ENCODE measurements at regions not wholly inside any gene's neighbourhood (a gene's known extent, or its start where the extent isn't known, plus 50 kb on each side); places are given as distances from the start of the nearest gene placed in this dataset.
"Not testable (repeated sequence)": the region's sequence is repeated elsewhere in the genome, so short reads cannot be mapped to it uniquely, and the experiment has no call there.

DNA sequence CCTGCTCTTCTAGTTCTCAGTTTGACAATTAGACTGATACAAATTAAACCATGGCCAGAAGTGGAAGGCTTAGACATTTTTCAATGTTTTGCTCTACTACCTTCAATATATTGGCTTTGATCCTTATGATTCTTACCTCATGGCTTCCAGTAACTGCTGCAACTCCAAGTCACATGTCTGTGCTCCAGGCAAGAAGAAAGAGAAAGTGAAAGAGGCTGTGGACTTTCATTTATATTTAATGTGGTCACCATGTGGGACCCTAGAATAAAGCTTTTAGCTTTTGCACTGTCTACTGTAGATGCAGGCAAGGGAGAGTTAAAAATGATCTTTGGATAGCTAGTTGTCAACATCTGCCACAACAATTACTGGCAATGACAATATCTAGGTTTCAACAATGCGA is 214.3 kb upstream of the PDE3A start:
- no peak for DNase-seq

DNA sequence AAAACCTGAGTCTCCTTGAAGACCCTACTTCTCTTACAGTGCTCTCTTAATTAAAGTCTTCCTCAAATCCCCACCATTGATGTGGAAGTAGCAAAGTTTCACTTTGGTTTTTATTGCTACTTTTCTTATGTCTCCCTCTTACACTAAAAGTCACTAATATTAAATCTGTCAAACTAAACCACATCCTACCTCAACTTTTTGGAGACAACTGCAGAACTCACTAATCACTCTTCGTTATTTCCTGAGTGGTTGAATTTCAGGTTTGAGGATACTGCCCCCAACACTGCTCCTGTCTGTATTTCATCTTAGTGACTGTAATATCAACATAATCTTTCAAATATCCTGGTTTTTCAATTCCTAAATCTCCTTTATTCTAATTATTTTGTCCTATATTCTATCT is 213.0 kb upstream of the PDE3A start:
- DNase-seq: no peak

DNA sequence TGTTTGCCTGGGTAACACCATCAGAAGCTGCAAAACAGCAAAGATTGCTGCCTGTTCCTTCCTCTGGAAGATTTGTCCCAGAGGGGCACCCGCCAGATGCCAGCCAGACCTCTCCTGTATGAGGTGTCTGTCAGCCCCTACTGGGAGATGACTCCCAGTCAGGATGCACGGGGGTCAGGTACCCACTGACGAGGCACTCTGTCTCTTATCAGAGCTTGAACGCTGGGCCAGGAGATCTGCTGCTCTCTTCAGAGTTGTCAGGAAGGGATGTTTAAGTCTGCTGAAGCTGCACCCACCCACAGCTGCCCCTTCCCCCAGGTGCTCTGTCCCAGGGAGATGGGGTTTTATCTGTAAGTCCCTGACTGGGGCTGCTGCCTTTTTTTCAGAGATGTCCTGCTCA is 207.4 kb upstream of the PDE3A start:
- DNase-seq: not testable (repeated sequence)

GRCh38 chr12:20174528-20175175 is 193.7 kb upstream of the PDE3A start:
- no peak for DNase-seq

- no peak for DNase-seq
These were observed 192.5 kb upstream of the PDE3A start for GRCh38 chr12:20175704-20176388.

DNA sequence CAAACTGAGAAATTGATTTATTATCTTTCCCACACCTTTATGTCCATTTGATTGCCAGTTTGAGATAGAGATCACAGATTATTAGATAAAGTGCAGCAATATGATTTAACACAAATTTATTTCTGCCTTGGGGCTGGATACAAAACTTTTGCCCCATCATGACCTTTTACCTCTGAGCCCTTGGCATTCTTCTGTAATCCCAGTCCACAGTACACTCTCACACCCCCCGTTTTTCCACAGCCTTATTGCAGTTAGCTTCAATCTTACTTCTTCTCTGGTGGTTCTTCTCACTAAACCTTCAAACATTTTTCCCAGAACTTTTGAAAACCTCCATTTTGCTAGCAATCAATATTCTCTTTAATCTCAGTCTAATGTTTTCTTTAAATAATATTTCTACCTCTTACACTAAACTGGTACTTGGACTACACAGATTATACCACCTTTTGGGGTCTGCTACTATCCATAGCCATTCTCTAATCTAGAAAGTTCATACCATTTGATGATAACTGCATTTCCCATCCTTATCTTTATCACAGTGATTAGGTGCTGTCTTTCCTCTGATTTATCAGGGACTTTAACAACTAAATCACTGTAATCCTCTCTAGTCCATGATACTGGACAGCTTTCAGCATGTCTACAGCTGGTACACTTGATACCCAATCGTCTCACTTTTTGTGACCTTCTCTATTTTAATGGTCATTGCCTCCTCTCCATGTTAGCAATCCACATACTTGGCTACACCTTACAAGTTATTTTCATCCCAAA is 186.7 kb upstream of the PDE3A start:
- DNase-seq: no peak

- DNase-seq: no peak
These were observed 184.8 kb upstream of the PDE3A start for GRCh38 chr12:20183563-20183962.

GRCh38 chr12:20184514-20184913 is 183.8 kb upstream of the PDE3A start:
- DNase-seq: no peak

GRCh38 chr12:20187456-20187855 is 180.9 kb upstream of the PDE3A start:
- DNase-seq: no peak

- DNase-seq: no peak
These were observed 179.2 kb upstream of the PDE3A start for GRCh38 chr12:20188930-20189653.

GRCh38 chr12:20189767-20190166 is 178.6 kb upstream of the PDE3A start:
- DNase-seq: no peak

DNA sequence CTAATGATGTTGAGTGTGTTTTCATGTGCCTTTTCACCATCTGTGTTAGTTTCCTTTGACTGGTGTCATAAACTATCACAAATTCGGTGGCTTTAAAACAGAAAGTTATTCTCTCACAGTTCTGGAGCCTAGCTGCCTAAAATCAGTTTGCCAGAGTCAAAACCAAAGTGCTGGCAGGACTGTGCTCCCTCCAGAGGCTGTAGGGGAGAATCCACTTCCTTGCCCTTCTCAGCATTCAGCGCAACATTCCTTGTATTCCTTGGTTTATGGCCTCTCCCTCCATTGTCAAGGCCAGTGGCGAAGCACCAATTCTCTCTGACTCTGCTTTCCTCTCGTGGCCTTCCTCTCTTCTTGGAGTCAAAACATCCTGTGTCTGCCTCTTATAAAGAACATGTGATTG is 174.2 kb upstream of the PDE3A start:
- no peak for DNase-seq

DNA sequence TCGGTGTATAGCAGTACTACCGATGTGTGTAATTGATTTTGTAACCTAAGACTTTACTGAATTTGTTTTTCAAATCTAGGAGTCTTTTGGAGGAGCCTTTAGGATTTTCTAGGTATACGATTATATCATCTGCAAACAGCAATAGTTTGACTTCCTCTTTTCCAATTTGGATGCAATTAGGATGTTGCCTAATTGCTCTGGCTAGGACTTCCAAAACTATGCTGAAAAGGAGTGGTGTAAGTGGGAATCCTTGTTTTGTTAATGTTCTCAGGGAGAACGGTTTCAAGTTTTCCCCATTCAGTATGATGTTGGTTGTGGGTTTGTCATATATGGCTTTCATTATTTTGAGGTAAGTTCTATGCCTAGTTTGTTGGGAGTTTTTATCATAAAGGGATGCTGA is 171.6 kb upstream of the PDE3A start:
- no peak for DNase-seq

DNA sequence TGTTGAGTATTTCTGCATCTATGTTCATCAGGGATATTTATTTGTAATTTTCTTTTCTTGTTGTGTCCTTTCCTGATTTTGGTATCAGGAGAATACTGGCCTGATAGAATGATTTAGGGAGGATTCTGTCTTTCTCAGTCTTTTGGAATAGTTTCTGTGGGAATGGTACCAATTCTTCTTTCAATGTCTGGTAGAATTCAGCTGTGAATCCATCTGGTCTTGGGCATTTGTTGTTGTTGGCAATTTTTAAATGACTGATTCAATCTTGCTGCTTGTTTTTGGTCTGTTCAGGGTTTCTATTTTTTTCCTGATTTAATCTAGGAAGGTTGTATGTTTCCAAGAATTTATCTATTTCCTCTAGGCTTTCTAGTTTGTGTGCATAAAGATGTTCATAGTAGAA is 170.9 kb upstream of the PDE3A start:
- no peak for DNase-seq

DNA sequence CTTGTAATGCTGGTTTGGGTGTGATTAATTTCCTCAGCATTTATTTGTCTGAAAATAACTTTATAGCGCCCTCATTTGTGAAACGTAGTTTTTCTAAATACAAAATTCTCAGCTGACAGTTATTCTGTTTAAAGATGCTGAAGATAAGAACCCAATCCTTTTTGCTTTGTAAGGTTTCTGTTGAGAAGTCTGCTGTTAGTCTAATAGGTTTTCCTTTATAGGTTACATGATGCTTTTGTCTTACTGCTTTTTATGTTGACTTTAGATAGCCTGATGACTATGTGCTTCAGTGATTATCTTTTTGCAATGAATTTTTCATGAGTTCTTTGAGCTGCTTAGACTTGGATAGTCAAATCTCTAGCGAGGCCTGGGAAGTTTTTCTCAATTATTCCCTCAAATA is 168.6 kb upstream of the PDE3A start:
- no peak for DNase-seq

DNA sequence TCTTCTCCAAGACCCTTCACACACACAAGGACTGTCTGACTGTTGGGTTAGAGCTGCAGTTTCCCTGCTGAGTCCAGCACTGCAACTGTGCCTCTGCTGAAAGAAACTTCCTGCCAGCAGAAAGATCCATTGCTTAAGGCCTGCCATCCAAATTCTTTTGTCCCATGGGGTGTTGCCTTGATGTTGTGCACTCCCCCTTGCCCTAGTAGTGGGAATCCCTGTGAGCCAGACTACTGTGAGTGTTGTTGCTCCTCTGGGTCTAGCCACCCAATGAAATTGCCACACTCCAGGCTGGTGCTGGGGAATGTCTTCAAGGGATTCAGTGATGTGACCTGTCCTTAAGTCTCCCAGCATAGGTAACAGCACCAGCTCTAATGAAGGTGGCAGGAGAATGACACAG is 166.6 kb upstream of the PDE3A start:
- no peak for DNase-seq

DNA sequence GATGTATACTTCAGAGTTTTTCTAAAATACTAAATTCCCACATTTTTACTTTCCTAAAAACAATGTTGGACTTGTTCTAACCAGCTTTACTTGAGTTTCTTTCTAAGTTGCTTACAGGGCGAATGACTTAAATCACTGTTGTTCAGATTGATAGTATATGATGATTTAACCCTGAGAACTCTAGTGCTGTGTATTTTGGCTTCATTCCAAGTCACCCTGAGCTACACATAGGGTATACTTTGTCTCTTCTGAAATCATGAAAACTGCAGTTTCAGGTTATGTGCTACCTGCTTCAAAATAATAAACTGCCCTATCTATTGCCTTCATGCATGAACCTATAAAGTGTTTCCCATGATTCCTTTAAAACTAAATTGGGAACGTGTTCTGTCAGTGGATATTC is 162.5 kb upstream of the PDE3A start:
- no peak for DNase-seq

DNA sequence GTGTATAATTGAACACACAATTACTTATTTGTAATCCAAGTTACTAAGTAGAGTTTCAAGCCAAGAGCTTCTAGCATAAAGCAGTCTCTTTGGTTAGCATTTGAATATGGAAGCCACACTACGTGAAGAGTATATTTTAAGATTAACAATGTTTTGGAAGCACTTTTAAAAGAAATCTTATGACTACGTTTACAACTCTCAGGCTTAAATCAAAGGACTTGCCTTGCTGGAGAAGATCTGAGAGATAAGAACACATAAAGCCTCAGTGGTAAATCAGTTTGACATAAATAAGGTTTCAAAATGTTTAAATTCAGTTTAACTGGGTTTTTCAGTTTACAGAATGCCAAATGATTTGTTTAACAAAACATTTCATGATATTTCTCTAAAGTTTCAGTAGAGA is 161.9 kb upstream of the PDE3A start:
- DNase-seq: no peak

DNA sequence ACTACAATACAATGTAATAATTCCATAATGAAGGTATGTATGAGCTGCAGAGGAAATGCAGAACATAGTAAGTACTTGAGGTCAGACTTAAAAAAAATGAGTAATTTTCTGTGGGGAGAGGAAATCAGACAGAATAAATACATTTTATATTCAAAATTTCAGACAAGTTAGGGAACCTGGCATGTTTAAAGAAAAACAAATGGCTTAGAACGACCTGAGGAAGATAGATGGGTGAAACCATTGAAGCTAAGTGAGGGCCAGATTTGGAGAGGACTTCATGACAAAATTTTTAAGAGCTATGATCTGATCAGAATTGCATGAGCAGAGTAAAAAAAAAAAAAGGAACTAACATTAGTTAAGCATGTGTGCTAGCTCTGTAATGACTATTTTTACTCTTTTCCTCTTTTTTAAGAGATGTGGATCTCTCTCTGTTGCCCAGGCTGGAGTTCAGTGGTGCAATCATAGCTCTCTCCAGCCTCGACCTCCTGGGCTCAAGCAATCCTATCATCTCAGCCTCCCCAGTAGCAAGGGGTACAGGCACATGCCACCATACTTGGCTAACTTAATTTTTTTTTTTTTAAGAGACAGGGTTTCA is 157.6 kb upstream of the PDE3A start:
- DNase-seq: no peak

GRCh38 chr12:20211541-20211940 is 156.8 kb upstream of the PDE3A start:
- DNase-seq: no peak

GRCh38 chr12:20211981-20212421 is 156.3 kb upstream of the PDE3A start:
- no peak for DNase-seq

DNA sequence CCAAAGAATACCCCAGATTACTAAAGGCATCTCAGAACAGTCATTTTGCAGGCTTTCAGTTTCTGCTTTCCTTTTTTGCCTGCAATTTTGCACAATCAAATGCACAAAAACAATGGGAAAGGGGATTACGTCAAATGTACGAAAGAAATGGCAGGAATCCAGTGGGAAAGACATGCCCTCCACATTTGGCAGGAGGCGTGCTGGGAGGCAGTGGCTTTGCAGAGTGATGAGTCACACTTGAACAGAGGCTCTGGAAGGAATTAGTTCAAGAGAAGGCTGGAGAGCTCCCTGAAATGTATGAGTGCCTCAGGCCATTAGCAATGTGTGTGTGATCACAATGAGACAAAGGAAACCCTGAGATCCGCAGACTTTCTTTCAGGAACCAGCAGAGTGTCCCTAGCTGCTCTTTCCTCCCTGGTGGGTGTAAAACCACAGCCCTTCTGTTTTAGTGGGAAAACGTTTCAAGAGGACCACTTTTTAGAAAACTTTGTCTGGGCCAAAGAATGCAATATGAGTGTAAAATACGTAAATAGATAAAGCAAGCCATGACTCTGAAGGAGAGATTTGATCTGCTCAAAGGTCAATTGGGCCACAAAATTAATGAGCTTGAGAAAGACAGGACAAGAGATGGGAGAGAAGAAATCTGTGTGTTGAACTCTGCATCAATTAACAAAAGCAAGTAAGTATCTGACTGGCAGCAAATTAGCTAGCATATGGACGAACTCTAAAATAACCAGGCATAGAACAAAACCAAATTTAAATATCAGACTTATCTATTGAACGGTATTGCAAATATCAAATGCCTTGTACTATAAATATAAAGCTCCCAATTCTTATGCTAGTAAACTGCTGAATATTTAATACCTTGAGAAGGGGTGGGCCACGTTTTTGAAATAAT is 155.4 kb upstream of the PDE3A start:
- DNase-seq: no peak

Data from stimulated activated CD4-positive, alpha-beta T cell treated with anti-CD3 and anti-CD28 coated beads, Interleukin-1b, Interleukin-23, amount 100 ng/mL, for 48 hours (primary cell).